A673 (cell line): ENCODE measurements at regions not wholly inside any gene's neighbourhood (a gene's known extent, or its start where the extent isn't known, plus 50 kb on each side); places are given as distances from the start of the nearest gene placed in this dataset.

Experiments
- CTCF ChIP-seq: fragments of 300-800, 200-600 bp; sonication (generic); conservative IDR thresholded peaks from 2 replicates; pipeline ENCODE4 v1.5.1; 2017; ENCODE audit warnings: low read depth, mild to moderate bottlenecking, antibody characterized with exemption, low read length, moderate library complexity, mixed read lengths
- EZH2 ChIP-seq: fragments of 200-600 bp; sonication (generic); IDR thresholded peaks from 2 replicates; pipeline ENCODE4 v1.6.1; 2017; ENCODE audit warnings: borderline replicate concordance, low read depth, mild to moderate bottlenecking, mixed read lengths, antibody characterized with exemption, low read length; ENCODE audit not compliant: poor library complexity, severe bottlenecking

GRCh38 chr3:147152476-147152875, 253.9 kb downstream of the ZIC4 start:
- TF ChIP-seq CTCF (no peak), EZH2 (no peak)
